Uterus (tissue), 3 donors: ENCODE measurements at regions not wholly inside any gene's neighbourhood (a gene's known extent, or its start where the extent isn't known, plus 50 kb on each side); places are given as distances from the start of the nearest gene placed in this dataset.

ENCODE experiments used
- DNase-seq, 2 donors: peaks; one replicate each; pipeline ENCODE4 v3.0.0-alpha.2; 2019 to 2020
- H3K27ac ChIP-seq, 2 donors: fragments of 200-600 bp; sonication (generic); 1 replicate in 1 of 2; 2 replicates in 1 of 2; pipeline ENCODE4 v1.5.1; 2016 to 2018
- H3K27me3 ChIP-seq, 2 donors: fragments of 200-600 bp; sonication (generic); one replicate each; pipeline ENCODE4 v1.5.1; 2018 to 2019; ENCODE audit warnings: control low read depth in 1 of 2
- H3K36me3 ChIP-seq, 2 donors: fragments of 200-600 bp; sonication (generic); one replicate each; pipeline ENCODE4 v1.5.1; 2019; ENCODE audit warnings: control low read depth in 1 of 2
- H3K4me1 ChIP-seq, 2 donors: fragments of 200-600 bp; sonication (generic); one replicate each; pipeline ENCODE4 v1.5.1; 2018 to 2019; ENCODE audit warnings: control low read depth in 1 of 2
- H3K4me3 ChIP-seq, 2 donors: fragments of 200-600 bp; sonication (generic); 1 replicate in 1 of 2; 2 replicates in 1 of 2; pipeline ENCODE4 v1.5.1; 2018 to 2019; ENCODE audit warnings: mild to moderate bottlenecking in 1 of 2
- H3K9me3 ChIP-seq, 2 donors: fragments of 200-600 bp; sonication (generic); one replicate each; pipeline ENCODE4 v1.5.1; 2019; ENCODE audit warnings: control low read depth in 1 of 2
- POLR2A ChIP-seq, 2 donors: fragments of 450-650 bp; IDR thresholded peaks; one replicate each; pipeline ENCODE4 v1.6.1; 2016; ENCODE audit warnings: antibody characterized with exemption in 2 of 2, mild to moderate bottlenecking in 1 of 2, moderate library complexity in 1 of 2
- intact Hi-C: fragments of 100-400 bp; cut with DNase I; formaldehyde crosslinking; loops from one replicate; pipeline ENCODE4 v1.15.1; 2023; ENCODE audit warnings: low total_unique reads
- TF ChIP-seq, protein P1 (sequence below), 4 experiments: fragments of 200-600 bp in 2 of 4; fragments of 450-650 bp in 2 of 4; sonication (generic) in 2 of 4; IDR thresholded peaks; one replicate each; pipeline ENCODE4 v1.5.1; 2016 to 2019; ENCODE audit warnings: antibody characterized with exemption in 4 of 4, mild to moderate bottlenecking in 2 of 4, moderate library complexity in 1 of 4
- donor health status: DM: yes; HTN: yes; CAD: no.

- no peaks in the 10 kb centered on the region for H3K9me3 ChIP-seq
- intact Hi-C loops = no loop called here
- no peak overlapping the region for H3K27ac ChIP-seq
- H3K36me3 ChIP-seq = no peaks in the 10 kb centered on the region
- no peaks in the 10 kb centered on the region for H3K4me1 ChIP-seq
- peak; percentile 48 to 61 for DNase-seq
- no peak overlapping the region for H3K4me3 ChIP-seq
- no peaks in the 10 kb centered on the region for H3K27me3 ChIP-seq
- no peak for TF ChIP-seq POLR2A (IDR thresholded peaks at IDR 0.05)
- TF ChIP-seq, protein P1, sequence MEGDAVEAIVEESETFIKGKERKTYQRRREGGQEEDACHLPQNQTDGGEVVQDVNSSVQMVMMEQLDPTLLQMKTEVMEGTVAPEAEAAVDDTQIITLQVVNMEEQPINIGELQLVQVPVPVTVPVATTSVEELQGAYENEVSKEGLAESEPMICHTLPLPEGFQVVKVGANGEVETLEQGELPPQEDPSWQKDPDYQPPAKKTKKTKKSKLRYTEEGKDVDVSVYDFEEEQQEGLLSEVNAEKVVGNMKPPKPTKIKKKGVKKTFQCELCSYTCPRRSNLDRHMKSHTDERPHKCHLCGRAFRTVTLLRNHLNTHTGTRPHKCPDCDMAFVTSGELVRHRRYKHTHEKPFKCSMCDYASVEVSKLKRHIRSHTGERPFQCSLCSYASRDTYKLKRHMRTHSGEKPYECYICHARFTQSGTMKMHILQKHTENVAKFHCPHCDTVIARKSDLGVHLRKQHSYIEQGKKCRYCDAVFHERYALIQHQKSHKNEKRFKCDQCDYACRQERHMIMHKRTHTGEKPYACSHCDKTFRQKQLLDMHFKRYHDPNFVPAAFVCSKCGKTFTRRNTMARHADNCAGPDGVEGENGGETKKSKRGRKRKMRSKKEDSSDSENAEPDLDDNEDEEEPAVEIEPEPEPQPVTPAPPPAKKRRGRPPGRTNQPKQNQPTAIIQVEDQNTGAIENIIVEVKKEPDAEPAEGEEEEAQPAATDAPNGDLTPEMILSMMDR (IDR thresholded peaks at IDR 0.05) = peak; percentile 47 to 61 (median 48)
Observed at GRCh38 chr9:14400658-14400995, 86.7 kb upstream of the NFIB start.

DNA sequence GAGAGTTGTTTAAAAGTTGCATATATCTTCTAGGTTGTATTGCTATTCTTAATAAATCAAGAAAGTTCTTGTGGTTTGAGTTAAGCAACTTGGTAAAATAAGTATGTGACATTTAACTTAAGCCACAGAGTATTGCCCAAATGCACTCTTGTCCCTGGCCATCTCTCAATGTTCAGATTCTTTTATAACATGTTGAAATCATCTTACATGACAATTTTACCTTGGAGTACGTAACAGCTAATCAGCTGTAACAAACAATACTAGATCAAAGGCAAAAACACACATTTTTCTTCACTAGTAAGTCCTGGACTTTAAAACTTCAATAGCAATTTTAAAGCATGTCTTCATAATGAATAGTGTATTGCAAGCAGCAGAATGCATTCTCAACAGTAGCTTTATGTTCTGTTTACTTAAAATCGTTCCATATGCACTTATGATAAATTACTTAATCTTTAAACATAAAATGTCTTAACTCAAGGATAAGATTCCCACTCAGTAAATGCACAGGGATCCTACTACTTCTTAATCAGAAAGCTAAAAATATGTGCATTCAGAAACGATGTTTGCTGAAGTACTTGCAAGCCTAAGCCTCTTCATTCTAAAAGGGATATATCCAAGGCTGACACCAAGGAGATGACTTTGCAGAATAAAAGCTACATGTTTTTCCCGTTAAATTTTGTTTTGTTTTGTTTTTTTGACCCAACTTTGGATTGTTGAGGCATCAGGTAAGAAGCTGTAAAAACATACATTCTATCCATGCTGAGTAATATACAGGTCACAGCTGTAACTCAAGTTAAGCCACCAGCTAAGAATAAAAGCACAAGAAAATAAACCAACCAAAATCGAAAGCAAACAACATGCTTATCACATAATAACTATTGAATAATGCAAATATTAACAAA lies 86.1 kb upstream of the NFIB start:
- DNase-seq = no peak
- no peak overlapping the region for H3K4me3 ChIP-seq
- H3K36me3 ChIP-seq = no peaks in the 10 kb centered on the region
- H3K4me1 ChIP-seq = no peaks in the 10 kb centered on the region
- no peaks in the 10 kb centered on the region for H3K9me3 ChIP-seq
- intact Hi-C loops = no loop called here
- no peaks in the 10 kb centered on the region for H3K27me3 ChIP-seq
- H3K27ac ChIP-seq = no peak overlapping the region
- TF ChIP-seq, protein P1 (IDR thresholded peaks at IDR 0.05) = no peak
- no peak for TF ChIP-seq POLR2A (IDR thresholded peaks at IDR 0.05)

DNA sequence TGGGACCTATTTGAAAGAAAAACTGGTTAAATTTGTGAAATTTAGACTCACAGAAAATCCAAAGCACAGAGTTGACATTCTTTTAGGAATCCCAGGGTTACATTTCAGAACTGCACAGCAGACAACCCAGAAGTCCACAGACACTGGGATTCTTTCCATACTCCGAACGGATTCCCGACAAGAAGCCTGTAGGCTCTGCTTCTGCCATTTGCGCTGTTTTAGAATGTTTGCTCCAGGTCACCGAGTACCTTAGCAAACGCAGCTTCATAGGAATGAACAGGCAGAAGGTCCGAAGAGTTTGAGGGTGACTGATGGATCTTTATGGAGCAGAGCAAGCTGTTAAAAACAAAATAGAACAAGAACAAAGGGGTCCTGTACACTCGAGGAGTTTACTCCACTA lies 84.5 kb upstream of the NFIB start:
- TF ChIP-seq POLR2A (IDR thresholded peaks at IDR 0.05) = no peak
- TF ChIP-seq, protein P1 (IDR thresholded peaks at IDR 0.05) = no peak
- Histone ChIP-seq H3K27me3 (no peaks in the 10 kb centered on the region), H3K27ac (no peak overlapping the region), H3K4me1 (no peaks in the 10 kb centered on the region), H3K9me3 (no peaks in the 10 kb centered on the region), H3K4me3 (no peak overlapping the region), H3K36me3 (no peaks in the 10 kb centered on the region)
- no peak for DNase-seq
- intact Hi-C loops = no loop called here

DNA sequence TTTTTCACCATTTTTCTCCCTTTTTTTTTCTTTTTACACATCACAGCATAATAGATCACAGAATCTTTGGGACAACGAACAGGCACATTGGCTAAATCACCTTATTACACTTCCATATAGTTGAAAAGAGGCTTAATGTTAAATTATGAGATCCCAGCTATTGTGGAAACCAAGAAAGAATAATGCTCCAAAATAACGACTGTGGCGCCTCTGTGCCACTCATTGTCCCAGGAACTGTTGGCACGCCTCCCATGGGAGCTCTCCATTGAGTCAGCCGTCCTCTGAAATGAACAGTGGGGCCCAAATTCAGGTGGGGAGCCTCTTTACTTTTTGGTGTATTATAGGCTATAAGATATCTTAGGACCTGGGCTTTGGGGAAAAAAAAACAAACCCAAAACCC lies 82.2 kb upstream of the NFIB start:
- Histone ChIP-seq H3K36me3 (no peaks in the 10 kb centered on the region), H3K9me3 (no peaks in the 10 kb centered on the region), H3K27me3 (no peaks in the 10 kb centered on the region), H3K27ac (no peak overlapping the region), H3K4me1 (no peaks in the 10 kb centered on the region), H3K4me3 (no peak overlapping the region)
- TF ChIP-seq, protein P1 (IDR thresholded peaks at IDR 0.05) = no peak
- TF ChIP-seq POLR2A (IDR thresholded peaks at IDR 0.05) = no peak
- DNase-seq = no peak
- intact Hi-C loops = no loop called here

DNA sequence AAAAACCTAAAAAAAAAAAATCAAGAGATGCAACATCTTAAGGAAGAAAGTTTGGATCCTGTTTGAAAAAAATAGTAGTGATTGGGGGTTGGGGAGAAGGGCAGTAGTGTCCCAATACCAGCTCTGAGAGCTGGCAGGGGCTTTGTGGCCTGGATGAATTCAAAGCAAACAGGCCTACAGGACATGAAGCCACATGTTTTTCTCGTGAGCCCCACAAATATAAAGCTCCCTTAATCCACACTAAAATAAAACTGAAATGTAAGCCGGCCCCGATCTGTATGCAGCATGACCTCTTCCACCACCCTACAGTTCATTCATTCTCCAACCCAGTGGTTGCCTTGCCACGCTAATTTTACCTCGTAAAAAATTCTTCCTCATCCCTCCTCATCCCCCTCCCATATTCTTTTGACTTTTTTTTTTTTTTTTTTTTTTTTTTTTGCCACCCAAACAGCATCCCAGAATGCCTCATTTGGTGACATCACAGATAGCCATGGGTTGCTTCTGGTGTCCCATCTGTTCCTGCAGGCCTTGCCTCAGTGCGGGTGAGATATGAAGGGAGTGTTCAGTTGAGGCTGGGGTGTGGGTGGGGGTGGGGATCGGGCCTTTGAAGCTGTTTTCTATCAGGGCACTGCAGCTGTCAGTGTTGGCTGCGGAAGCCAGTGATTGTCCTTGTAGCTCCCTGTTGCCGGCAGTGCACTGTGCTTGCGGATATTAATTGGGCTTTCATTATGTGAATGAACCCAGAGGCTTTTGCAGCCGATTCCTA lies 81.6 kb upstream of the NFIB start:
- TF ChIP-seq, protein P1 (IDR thresholded peaks at IDR 0.05) = no peak
- TF ChIP-seq POLR2A (IDR thresholded peaks at IDR 0.05) = no peak
- intact Hi-C loops = no loop called here
- no peaks in the 10 kb centered on the region for H3K9me3 ChIP-seq
- no peaks in the 10 kb centered on the region for H3K4me1 ChIP-seq
- DNase-seq = no peak
- H3K27me3 ChIP-seq = no peaks in the 10 kb centered on the region
- no peak overlapping the region for H3K27ac ChIP-seq
- H3K36me3 ChIP-seq = no peaks in the 10 kb centered on the region
- no peak overlapping the region for H3K4me3 ChIP-seq
